T-helper 17 cell (primary cell): ENCODE measurements at regions not wholly inside any gene's neighbourhood (a gene's known extent, or its start where the extent isn't known, plus 50 kb on each side); places are given as distances from the start of the nearest gene placed in this dataset.

Experiments used
- ATAC-seq: fragments of 150-1000 bp; cut with Tn5 transposase; 2 replicates; pipeline ENCODE4 v1.10.0; 2021; ENCODE audit warnings: mild to moderate bottlenecking, moderate library complexity
- DNase-seq, 3 donors: peaks; one replicate each; pipeline versions ENCODE4 v3.0.0 to v3.0.0-alpha.2; 2020 to 2021
- H3K9me3 ChIP-seq: one replicate; pipeline ENCODE4 v1.7.0; 2013; ENCODE audit warnings: low read length, mild to moderate bottlenecking; ENCODE audit not compliant: control insufficient read depth, poor library complexity, severe bottlenecking
- H3K27ac Mint-ChIP-seq: one replicate; pipeline ENCODE4 v1.8.0; 2022; ENCODE audit warnings: mild to moderate bottlenecking, moderate library complexity, mixed read lengths
- H3K27me3 Mint-ChIP-seq: one replicate; pipeline ENCODE4 v1.8.0; 2022; ENCODE audit warnings: mixed read lengths
- H3K36me3 Mint-ChIP-seq: one replicate; pipeline ENCODE4 v1.8.0; 2022; ENCODE audit warnings: low read depth, mixed read lengths
- H3K4me1 Mint-ChIP-seq: one replicate; pipeline ENCODE4 v1.8.0; 2022; ENCODE audit warnings: mild to moderate bottlenecking, mixed read lengths
- H3K4me3 Mint-ChIP-seq: one replicate; pipeline ENCODE4 v1.8.0; 2022; ENCODE audit warnings: mild to moderate bottlenecking, moderate library complexity, mixed read lengths

- no peaks in the 10 kb centered on the region for H3K36me3 Mint-ChIP-seq
- H3K27ac Mint-ChIP-seq, result no peak overlapping the region
Measured at GRCh38 chr3:75075158-75075557, 460.7 kb upstream of the CNTN3 start.

GRCh38 chr3:75076481-75076880 is 462.0 kb upstream of the CNTN3 start:
- no peaks in the 10 kb centered on the region for H3K9me3 ChIP-seq
- Mint-ChIP-seq H3K36me3 (no peaks in the 10 kb centered on the region), H3K27ac (no peak overlapping the region), H3K4me3 (no peak overlapping the region), H3K27me3 (no peaks in the 10 kb centered on the region), H3K4me1 (no peaks in the 10 kb centered on the region)
- DNase-seq (no peak), ATAC-seq (no peak)

More at GRCh38 chr3:75075158-75075557, 460.7 kb upstream of the CNTN3 start:
- ATAC-seq (no peak), DNase-seq (no peak)
- no peaks in the 10 kb centered on the region for H3K9me3 ChIP-seq
- Mint-ChIP-seq H3K4me1 (no peaks in the 10 kb centered on the region), H3K4me3 (no peak overlapping the region), H3K27me3 (no peaks in the 10 kb centered on the region)

- Mint-ChIP-seq H3K27ac (no peak overlapping the region), H3K27me3 (no peaks in the 10 kb centered on the region), H3K4me3 (no peak overlapping the region), H3K36me3 (no peaks in the 10 kb centered on the region), H3K4me1 (no peaks in the 10 kb centered on the region)
- no peak for ATAC-seq
- no peak for DNase-seq
- no peaks in the 10 kb centered on the region for H3K9me3 ChIP-seq
Measured at GRCh38 chr3:75078290-75078689, 463.8 kb upstream of the CNTN3 start.

GRCh38 chr3:75082845-75083244 is 468.4 kb upstream of the CNTN3 start:
- no peaks in the 10 kb centered on the region for H3K4me1 Mint-ChIP-seq
- DNase-seq, result no peak
- ATAC-seq, result no peak

GRCh38 chr3:75089841-75090240 is 475.4 kb upstream of the CNTN3 start:
- DNase-seq, result no peak
- ATAC-seq, result no peak
- H3K9me3 ChIP-seq, result no peaks in the 10 kb centered on the region
- no peak overlapping the region for H3K27ac Mint-ChIP-seq
- H3K36me3 Mint-ChIP-seq, result no peaks in the 10 kb centered on the region
- H3K4me1 Mint-ChIP-seq, result no peaks in the 10 kb centered on the region
- H3K4me3 Mint-ChIP-seq, result no peak overlapping the region
- H3K27me3 Mint-ChIP-seq, result no peaks in the 10 kb centered on the region

More at GRCh38 chr3:75082845-75083244, 468.4 kb upstream of the CNTN3 start:
- no peaks in the 10 kb centered on the region for H3K9me3 ChIP-seq
- Mint-ChIP-seq H3K27me3 (no peaks in the 10 kb centered on the region), H3K36me3 (no peaks in the 10 kb centered on the region), H3K27ac (no peak overlapping the region), H3K4me3 (no peak overlapping the region)

GRCh38 chr3:75101329-75102147 is 487.1 kb upstream of the CNTN3 start:
- H3K4me3 Mint-ChIP-seq, result no peak overlapping the region
- H3K9me3 ChIP-seq, result no peaks in the 10 kb centered on the region
- H3K36me3 Mint-ChIP-seq, result no peaks in the 10 kb centered on the region
- DNase-seq, result no peak
- no peaks in the 10 kb centered on the region for H3K4me1 Mint-ChIP-seq
- no peak for ATAC-seq
- no peak overlapping the region for H3K27ac Mint-ChIP-seq
- H3K27me3 Mint-ChIP-seq, result no peaks in the 10 kb centered on the region

GRCh38 chr3:75110741-75111140 is 496.3 kb upstream of the CNTN3 start:
- Mint-ChIP-seq H3K36me3 (no peaks in the 10 kb centered on the region), H3K4me1 (no peaks in the 10 kb centered on the region), H3K27ac (no peak overlapping the region), H3K4me3 (no peak overlapping the region), H3K27me3 (no peaks in the 10 kb centered on the region)
- H3K9me3 ChIP-seq, result no peaks in the 10 kb centered on the region
- ATAC-seq (no peak), DNase-seq (no peak)

- no peaks in the 10 kb centered on the region for H3K4me1 Mint-ChIP-seq
- no peak for ATAC-seq
Measured at GRCh38 chr3:75115695-75116094, 501.2 kb upstream of the CNTN3 start.

GRCh38 chr3:75118779-75119178 is 504.3 kb upstream of the CNTN3 start:
- no peak overlapping the region for H3K4me3 Mint-ChIP-seq
- H3K9me3 ChIP-seq, result no peaks in the 10 kb centered on the region
- H3K4me1 Mint-ChIP-seq, result no peaks in the 10 kb centered on the region
- DNase-seq (no peak), ATAC-seq (no peak)
- H3K27ac Mint-ChIP-seq, result no peak overlapping the region
- H3K36me3 Mint-ChIP-seq, result no peaks in the 10 kb centered on the region
- no peaks in the 10 kb centered on the region for H3K27me3 Mint-ChIP-seq

More at GRCh38 chr3:75115695-75116094, 501.2 kb upstream of the CNTN3 start:
- Mint-ChIP-seq H3K27me3 (no peaks in the 10 kb centered on the region), H3K36me3 (no peaks in the 10 kb centered on the region), H3K27ac (no peak overlapping the region), H3K4me3 (no peak overlapping the region)
- DNase-seq, result no peak
- H3K9me3 ChIP-seq, result no peaks in the 10 kb centered on the region

GRCh38 chr3:75126556-75126955 is 512.1 kb upstream of the CNTN3 start:
- H3K4me1 Mint-ChIP-seq, result no peaks in the 10 kb centered on the region
- no peak overlapping the region for H3K4me3 Mint-ChIP-seq
- H3K36me3 Mint-ChIP-seq, result no peaks in the 10 kb centered on the region
- DNase-seq (no peak), ATAC-seq (no peak)
- H3K27me3 Mint-ChIP-seq, result no peaks in the 10 kb centered on the region
- H3K9me3 ChIP-seq, result no peaks in the 10 kb centered on the region
- H3K27ac Mint-ChIP-seq, result no peak overlapping the region

GRCh38 chr3:75129101-75129500 is 514.6 kb upstream of the CNTN3 start:
- H3K36me3 Mint-ChIP-seq, result no peaks in the 10 kb centered on the region
- no peaks in the 10 kb centered on the region for H3K4me1 Mint-ChIP-seq
- no peaks in the 10 kb centered on the region for H3K27me3 Mint-ChIP-seq
- no peak overlapping the region for H3K4me3 Mint-ChIP-seq
- H3K27ac Mint-ChIP-seq, result no peak overlapping the region
- H3K9me3 ChIP-seq, result no peaks in the 10 kb centered on the region
- no peak for DNase-seq
- no peak for ATAC-seq

GRCh38 chr3:75136100-75136897 is 521.8 kb upstream of the CNTN3 start:
- no peak overlapping the region for H3K27ac Mint-ChIP-seq
- ATAC-seq (no peak), DNase-seq (no peak)
- no peaks in the 10 kb centered on the region for H3K9me3 ChIP-seq
- no peaks in the 10 kb centered on the region for H3K36me3 Mint-ChIP-seq
- no peaks in the 10 kb centered on the region for H3K4me1 Mint-ChIP-seq
- H3K27me3 Mint-ChIP-seq, result no peaks in the 10 kb centered on the region
- H3K4me3 Mint-ChIP-seq, result no peak overlapping the region

GRCh38 chr3:75138345-75138744 is 523.9 kb upstream of the CNTN3 start:
- no peaks in the 10 kb centered on the region for H3K4me1 Mint-ChIP-seq
- H3K27me3 Mint-ChIP-seq, result no peaks in the 10 kb centered on the region
- no peaks in the 10 kb centered on the region for H3K36me3 Mint-ChIP-seq
- no peak for DNase-seq
- no peak for ATAC-seq
- H3K27ac Mint-ChIP-seq, result no peak overlapping the region
- no peak overlapping the region for H3K4me3 Mint-ChIP-seq
- H3K9me3 ChIP-seq, result no peaks in the 10 kb centered on the region
